ELF-1 (cell line): ENCODE measurements at regions not wholly inside any gene's neighbourhood (a gene's known extent, or its start where the extent isn't known, plus 50 kb on each side); places are given as distances from the start of the nearest gene placed in this dataset.
"Not testable (repeated sequence)": the region's sequence is repeated elsewhere in the genome, so short reads cannot be mapped to it uniquely, and the experiment has no call there.

Source experiments
- DNase-seq: peaks from one replicate; pipeline ENCODE4 v3.0.0-alpha.2; 2016; ENCODE audit warnings: low read depth, low spot score

GRCh38 chr11:34795641-34796040, 120.5 kb downstream of the APIP start:
- DNase-seq = no peak

GRCh38 chr11:34794696-34795095, 121.5 kb downstream of the APIP start:
- no peak for DNase-seq

- DNase-seq = no peak
Observed at GRCh38 chr11:34793666-34794065, 122.5 kb downstream of the APIP start.

GRCh38 chr11:34792814-34793258, 123.3 kb downstream of the APIP start:
- DNase-seq = no peak

GRCh38 chr11:34791780-34792542, 124.2 kb downstream of the APIP start:
- DNase-seq = no peak

GRCh38 chr11:34790620-34791019, 125.6 kb downstream of the APIP start:
- no peak for DNase-seq

GRCh38 chr11:34789196-34789834, 126.9 kb downstream of the APIP start:
- no peak for DNase-seq

GRCh38 chr11:34788642-34789041, 127.5 kb downstream of the APIP start:
- no peak for DNase-seq

- DNase-seq = no peak
Observed at GRCh38 chr11:34787895-34788294, 128.3 kb downstream of the APIP start.

- no peak for DNase-seq
Observed at GRCh38 chr11:34787348-34787747, 128.8 kb downstream of the APIP start.

GRCh38 chr11:34784318-34784841, 131.8 kb downstream of the APIP start:
- DNase-seq = no peak

GRCh38 chr11:34783816-34784317, 132.3 kb downstream of the APIP start:
- no peak for DNase-seq

- not testable (repeated sequence) for DNase-seq
Observed at GRCh38 chr11:34781826-34782225, 134.4 kb downstream of the APIP start.

- DNase-seq = no peak
Observed at GRCh38 chr11:34775417-34775888, 140.7 kb downstream of the APIP start.

GRCh38 chr11:34774604-34775003, 141.6 kb downstream of the APIP start:
- DNase-seq = no peak

- DNase-seq = no peak
Observed at GRCh38 chr11:34773826-34774225, 142.4 kb downstream of the APIP start.

GRCh38 chr11:34773211-34773610, 143.0 kb downstream of the APIP start:
- DNase-seq = no peak

- no peak for DNase-seq
Observed at GRCh38 chr11:34770111-34770510, 146.1 kb downstream of the APIP start.

- no peak for DNase-seq
Observed at GRCh38 chr11:34769224-34769623, 147.0 kb downstream of the APIP start.

- DNase-seq = not testable (repeated sequence)
Observed at GRCh38 chr11:34762625-34763024, 141.7 kb downstream of the EHF start.

- no peak for DNase-seq
Observed at GRCh38 chr11:34758262-34758661, 137.4 kb downstream of the EHF start.

- DNase-seq = no peak
Observed at GRCh38 chr11:34757026-34757451, 136.1 kb downstream of the EHF start.

- DNase-seq = no peak
Observed at GRCh38 chr11:34756591-34756990, 135.7 kb downstream of the EHF start.
